Dedifferentiated amniotic fluid mesenchymal stem cell (primary cell): ENCODE measurements at regions not wholly inside any gene's neighbourhood (a gene's known extent, or its start where the extent isn't known, plus 50 kb on each side); places are given as distances from the start of the nearest gene placed in this dataset.

Source experiments
- DNase-seq: peaks from one replicate; pipeline ENCODE4 v3.0.0-alpha.2; 2016; ENCODE audit errors: extremely low spot score

DNA sequence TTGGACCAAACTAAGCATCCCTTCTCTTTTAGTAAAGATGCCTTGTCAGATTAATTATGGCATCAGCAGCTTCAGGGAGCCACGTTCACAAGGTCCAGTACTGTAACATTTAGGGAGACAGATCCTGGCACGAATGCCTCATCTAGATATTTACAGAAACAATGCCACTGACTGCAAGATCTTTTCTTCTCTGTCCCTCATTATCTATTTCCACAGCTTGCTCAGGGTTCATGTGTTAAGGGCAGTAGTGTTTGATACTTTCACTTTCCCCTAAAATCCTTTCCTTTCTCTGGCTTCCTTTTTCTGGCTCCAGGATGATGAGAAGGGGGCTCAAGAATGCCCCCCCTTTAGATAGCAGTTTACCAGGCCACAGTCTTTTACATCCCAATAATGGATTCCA is 393.9 kb downstream of the BCL11A start:
- no peak for DNase-seq

- no peak for DNase-seq
Measured at GRCh38 chr2:60158262-60158661, 395.2 kb downstream of the BCL11A start.

DNA sequence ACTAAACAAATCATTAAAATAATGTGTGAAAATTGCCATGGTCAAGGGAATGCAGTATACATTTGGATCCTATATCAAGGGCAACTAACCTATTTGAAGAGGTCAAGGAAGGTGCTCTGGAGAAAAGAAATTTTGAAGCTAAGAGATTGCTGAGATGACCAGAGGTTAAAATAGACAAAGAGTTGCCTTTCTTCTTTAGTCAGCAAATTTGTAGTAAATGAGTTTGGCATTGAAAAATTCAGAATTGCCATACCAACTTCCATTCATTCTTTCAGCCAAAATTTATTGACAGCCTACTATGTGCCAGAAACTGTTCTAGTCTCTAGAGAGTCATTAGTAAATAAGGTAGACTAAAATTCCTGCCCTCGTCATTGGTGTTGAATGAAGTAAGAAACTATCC is 396.2 kb downstream of the BCL11A start:
- DNase-seq, result no peak

DNA sequence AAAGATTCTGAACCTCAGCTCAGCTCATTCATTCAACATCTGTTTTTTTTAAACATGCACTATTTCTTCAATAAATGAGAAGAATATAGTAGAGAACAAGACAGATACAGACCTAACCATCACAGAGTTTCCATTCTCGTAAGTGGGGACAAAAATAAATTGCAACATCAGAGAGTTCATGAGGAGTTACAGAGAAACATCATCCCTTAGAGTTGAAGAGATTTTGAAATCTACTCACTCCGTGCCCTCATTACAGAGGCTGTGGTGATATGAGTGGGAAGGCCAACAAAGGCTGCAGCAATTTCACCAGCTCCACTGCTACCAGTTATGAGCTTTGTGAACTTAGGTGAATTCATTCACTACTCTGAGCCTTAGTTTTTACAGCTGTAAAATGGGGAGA is 399.3 kb downstream of the BCL11A start:
- DNase-seq, result no peak

DNA sequence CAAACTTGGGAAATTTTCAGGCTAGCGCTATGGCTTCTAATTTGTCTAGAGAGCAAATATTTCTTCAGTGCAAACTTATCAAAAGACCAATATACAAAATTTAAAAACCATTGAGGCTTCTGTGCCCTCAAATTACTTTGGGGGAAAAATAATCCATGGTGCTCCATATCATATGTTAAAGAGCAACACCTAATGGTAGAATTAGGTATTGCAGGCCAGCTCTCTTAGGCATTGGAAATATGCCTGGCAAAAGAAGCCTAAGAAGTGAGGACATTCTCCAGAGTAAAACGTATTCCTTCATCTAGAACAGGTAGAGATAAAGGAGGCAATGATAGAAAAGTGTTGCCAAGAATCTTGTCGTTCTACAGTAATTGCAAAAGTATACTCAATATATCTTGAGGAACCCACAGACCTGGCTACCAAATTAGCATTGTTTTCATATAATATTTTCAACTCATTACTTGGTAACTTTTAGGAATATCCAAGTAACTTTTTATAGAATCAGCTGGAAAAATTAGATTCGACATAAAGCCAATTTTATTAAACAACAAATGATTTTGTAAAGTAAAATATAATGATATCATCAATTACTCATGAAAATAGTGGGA is 401.1 kb downstream of the BCL11A start:
- DNase-seq, result no peak

DNA sequence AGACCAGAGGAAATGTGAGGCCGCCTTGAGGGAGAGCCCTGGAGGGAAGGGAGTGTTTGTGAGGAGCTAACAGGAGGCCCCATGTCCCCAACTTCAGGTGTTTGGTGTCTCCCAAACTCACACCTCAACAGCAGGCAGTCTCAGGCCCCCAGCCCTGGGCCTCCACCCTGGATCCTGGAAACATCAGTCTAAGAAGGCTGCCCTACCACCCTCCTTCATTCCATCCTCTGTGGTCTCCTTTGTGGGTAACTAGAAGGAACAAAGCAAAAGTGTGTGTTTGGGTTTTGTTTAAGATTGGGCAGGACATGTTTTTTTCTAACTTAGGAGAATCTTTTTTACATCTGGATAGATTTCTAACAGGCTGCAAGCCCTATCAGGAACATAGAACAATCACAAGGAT is 404.3 kb downstream of the BCL11A start:
- DNase-seq, result no peak

- no peak for DNase-seq
Measured at GRCh38 chr2:60148716-60149115, 404.7 kb downstream of the BCL11A start.

DNA sequence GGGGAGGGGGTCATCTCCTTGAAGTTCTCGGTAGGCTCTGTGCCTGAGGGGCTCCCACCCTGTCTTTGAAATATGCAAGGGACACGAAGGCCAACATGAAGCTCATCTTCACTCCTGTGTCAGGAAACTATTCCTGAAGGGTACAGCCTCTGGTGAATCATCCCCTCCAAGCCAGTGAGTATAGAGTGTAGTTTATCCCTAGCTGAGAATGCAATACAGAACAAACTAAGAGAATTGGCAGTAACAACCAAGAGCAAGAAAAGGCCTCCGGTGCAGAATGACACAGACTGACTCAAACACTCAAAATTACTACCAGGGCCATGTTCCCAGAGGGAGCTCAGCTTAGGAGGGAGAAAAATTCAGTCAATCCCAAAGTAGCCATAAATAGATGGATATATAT is 413.3 kb downstream of the BCL11A start:
- DNase-seq, result no peak

DNA sequence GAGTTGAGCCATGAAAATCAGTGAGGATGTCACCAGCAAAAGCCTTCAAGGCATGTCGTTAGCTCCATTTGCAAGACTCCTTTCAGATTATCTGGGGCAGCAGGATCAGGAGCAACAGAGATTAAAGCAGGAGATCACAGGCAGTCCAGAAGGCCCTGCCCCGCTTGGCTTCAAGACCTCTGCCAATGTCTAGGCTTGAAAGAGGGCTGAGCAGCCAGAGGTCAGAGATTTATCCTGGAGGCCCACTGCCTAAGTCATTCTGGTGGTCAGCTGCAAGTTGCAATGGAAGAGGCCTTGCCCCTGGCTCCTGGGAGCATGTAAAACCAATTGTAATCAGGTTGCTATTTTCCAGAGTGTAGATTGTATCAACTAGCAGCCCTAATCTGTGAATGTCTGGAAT is 416.5 kb downstream of the BCL11A start:
- DNase-seq, result no peak

DNA sequence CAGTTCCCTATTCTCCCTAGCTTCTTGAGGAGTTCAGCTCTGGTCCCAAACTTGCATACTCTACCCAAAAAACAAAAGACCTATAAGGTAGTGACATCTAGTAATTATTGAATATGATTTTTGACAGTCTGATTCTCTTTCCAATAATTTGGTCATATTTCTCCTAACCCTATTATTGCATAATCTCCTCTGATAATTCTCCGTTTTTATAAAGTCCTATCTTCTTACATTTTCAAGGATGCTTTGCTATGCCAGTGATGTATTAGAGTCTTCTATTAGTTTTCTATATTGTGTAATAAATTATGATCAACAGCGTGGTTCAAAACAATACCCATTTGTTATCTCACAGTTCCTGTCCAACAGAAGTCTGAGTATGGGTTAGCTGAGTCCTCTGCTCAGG is 426.3 kb downstream of the BCL11A start:
- no peak for DNase-seq

- DNase-seq, result no peak
Measured at GRCh38 chr2:60125611-60126426, 427.6 kb downstream of the BCL11A start.

DNA sequence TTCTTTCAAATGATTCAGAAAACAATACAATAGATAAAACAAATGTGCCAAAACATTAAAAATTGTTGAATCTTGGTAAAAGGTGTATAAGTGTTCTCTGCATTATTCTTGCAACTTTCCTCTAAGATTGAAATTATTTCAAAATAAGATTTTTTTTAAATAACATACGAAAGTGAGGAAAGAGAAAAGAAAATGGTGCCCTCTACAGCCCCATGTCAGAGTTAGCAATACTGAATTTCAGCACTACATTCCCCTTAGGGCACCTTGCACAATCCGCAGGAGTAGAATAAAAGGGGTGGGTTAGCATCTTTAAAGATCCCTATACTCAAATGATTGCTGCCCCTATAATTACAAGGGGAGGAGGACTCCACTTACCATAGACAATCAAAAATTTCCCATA is 433.7 kb downstream of the BCL11A start:
- no peak for DNase-seq

- no peak for DNase-seq
Measured at GRCh38 chr2:60118917-60119316, 434.5 kb downstream of the BCL11A start.

GRCh38 chr2:60118061-60118460 is 435.4 kb downstream of the BCL11A start:
- DNase-seq, result no peak

DNA sequence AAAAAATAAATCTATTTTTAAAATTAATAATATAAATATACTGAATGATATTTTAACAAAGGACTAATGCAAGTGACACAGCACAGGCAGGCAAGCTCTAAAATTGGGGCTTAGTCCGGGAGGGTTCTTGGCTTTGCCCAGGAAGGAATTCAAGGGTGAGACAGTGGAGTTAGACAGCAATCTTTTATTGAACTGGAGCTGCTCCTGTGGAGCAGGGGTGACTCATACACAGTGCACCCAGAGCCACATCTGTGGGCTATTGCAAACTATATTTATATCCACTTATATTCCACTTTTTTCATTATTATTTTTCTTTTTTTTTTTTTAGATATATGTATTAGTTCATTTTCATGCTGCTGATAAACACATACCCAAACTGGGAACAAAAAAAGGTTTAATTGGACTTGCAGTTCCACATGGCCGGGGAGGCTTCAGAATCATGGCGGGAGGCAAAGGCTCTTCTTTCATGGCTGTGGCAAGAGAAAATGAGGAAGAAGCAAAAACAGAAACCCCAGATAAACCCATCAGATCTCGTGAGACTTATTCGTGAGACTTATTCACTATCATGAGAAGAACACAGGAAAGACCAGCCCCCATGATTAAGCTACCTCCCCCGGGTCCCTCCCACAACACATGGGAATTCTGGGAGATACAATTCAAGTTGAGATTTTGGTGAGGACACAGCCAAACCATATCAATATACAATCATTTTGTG is 437.1 kb downstream of the BCL11A start:
- no peak for DNase-seq

DNA sequence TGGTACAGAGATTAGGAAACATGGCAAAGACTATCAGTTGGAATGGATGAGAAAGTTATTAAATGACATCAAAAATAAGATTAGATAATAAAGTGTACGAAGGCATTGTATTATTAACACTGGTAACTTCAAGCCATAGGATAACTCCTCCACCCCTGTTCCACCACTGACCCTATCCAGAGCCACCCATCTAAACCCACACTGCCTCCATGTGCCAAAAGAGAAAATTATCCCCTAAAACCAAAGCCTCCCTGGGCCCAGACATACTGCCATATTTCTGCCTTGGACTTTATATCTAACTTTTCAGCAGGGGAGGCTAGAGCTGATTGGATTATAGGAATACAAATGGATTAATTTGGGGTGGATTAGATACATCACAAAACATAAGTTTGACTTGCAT is 443.7 kb downstream of the BCL11A start:
- no peak for DNase-seq

DNA sequence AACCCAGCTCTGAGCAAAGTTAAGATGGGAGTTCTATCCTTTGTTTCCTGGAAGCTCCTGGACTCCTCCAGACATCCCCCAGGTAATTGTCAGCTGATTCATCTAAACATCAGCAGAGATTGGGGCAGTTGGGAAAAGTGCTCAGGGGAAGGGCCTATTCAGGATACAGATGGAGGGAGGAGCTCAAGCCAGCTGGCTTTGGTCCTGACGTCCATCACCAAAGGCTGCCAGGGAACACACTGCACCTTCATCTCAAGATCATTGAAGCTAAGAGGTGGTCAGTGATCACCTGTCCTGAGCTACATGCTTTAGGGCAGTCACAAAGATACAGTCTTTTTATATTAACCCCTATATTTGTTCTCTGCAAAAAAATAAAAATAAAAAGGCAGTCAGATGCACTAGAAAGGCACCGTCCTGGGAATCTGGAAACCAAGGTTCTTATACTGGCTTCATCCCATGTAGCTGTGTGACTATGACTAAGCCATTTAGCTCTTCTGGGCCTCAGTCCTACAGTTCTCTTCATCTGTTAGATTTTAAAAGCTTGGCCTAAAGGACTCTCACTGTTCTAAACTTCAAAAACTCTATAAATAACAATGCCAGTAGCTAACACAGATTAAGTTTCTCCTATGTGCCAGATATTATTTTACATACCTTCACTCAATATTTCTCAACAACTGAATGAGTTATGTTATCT is 446.5 kb downstream of the BCL11A start:
- DNase-seq, result no peak

DNA sequence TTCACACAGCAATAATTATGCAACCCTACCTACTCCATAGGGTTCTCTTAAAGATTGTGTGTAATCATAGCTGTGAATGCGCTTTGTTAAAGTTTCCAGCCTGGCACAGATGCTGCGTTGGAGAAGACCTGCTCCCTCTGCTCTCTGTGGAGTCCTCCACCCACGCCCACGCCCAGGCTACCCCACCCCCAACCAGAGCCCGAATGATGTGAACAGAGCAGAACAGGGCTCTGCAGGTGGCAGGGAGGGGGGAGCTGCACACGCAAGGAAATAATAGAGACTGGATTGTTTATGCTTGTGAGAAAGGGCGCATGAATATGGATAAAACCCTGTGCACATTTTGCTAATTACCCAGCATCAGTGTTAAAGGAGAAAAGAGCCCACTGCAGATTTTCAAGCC is 447.5 kb downstream of the BCL11A start:
- no peak for DNase-seq

- no peak for DNase-seq
Measured at GRCh38 chr2:60104514-60105505, 448.6 kb downstream of the BCL11A start.

GRCh38 chr2:60100034-60100433 is 453.4 kb downstream of the BCL11A start:
- DNase-seq, result no peak

DNA sequence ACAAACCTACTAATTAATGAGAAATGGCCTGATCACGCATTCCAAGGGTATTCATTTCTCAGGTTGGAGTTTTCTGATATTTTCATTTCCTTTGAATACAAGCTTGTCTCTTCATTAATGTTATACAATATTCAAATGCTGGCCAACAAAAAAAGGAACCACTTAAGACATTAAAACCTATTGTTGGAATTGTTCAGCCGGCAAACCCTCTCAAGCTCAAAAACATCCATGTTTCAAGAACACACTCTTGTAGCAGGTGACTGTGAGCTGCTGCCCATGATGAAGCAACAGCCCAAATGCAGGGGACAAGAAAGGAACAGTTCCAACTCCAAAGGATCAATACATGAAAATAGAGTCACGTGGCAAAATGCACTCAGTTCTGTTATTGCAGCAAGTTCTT is 454.5 kb downstream of the BCL11A start:
- no peak for DNase-seq
